ENCODE measurements at regions not wholly inside any gene's neighbourhood (a gene's known extent, or its start where the extent isn't known, plus 50 kb on each side); places are given as distances from the start of the nearest gene placed in this dataset.

DNA sequence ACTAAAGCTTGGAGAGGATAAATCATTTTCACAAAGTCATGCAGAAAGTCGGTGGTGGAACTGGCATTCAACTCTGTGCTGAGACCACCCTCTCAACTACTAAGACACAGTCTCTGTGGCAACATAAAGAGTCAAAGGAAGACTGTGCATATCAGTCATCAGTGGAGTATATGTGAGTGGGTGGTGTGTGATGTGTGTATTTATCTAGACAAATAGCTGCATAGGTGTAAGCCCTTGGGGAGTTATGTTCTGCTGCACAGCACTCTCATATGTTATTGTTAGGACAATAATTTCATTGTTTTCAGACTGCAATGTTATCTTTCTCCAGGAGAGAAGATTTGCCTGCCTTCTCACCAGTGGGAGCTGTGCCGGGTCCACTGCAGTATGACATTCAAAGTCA is 186.3 kb upstream of the HNRNPA3 start:
- TF ChIP-seq TAF1 (IDR thresholded peaks at IDR 0.05; ENCODE audit: low read depth) (no peak), RAD21 (IDR thresholded peaks at IDR 0.05; ENCODE audit: low read depth) (no peak), CEBPB (IDR thresholded peaks at IDR 0.05) (no peak), EGR1 (IDR thresholded peaks at IDR 0.05) (no peak), TCF12 (IDR thresholded peaks at IDR 0.05; ENCODE audit: low read depth) (no peak), TEAD4 (IDR thresholded peaks at IDR 0.05) (no peak), NFIC (IDR thresholded peaks at IDR 0.05) (no peak), CREB1 (IDR thresholded peaks at IDR 0.05; ENCODE audit: low read depth) (no peak), FOXM1 (IDR thresholded peaks at IDR 0.05; ENCODE audit: borderline replicate concordance, low read depth) (no peak), YY1 (IDR thresholded peaks at IDR 0.05; ENCODE audit: low read depth) (no peak), ZBTB7A (IDR thresholded peaks at IDR 0.05; ENCODE audit: low read depth) (no peak)
- TF ChIP-seq, protein P1, sequence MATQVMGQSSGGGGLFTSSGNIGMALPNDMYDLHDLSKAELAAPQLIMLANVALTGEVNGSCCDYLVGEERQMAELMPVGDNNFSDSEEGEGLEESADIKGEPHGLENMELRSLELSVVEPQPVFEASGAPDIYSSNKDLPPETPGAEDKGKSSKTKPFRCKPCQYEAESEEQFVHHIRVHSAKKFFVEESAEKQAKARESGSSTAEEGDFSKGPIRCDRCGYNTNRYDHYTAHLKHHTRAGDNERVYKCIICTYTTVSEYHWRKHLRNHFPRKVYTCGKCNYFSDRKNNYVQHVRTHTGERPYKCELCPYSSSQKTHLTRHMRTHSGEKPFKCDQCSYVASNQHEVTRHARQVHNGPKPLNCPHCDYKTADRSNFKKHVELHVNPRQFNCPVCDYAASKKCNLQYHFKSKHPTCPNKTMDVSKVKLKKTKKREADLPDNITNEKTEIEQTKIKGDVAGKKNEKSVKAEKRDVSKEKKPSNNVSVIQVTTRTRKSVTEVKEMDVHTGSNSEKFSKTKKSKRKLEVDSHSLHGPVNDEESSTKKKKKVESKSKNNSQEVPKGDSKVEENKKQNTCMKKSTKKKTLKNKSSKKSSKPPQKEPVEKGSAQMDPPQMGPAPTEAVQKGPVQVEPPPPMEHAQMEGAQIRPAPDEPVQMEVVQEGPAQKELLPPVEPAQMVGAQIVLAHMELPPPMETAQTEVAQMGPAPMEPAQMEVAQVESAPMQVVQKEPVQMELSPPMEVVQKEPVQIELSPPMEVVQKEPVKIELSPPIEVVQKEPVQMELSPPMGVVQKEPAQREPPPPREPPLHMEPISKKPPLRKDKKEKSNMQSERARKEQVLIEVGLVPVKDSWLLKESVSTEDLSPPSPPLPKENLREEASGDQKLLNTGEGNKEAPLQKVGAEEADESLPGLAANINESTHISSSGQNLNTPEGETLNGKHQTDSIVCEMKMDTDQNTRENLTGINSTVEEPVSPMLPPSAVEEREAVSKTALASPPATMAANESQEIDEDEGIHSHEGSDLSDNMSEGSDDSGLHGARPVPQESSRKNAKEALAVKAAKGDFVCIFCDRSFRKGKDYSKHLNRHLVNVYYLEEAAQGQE (IDR thresholded peaks at IDR 0.05; ENCODE audit: low read depth), result no peak
- TF ChIP-seq, protein P2, sequence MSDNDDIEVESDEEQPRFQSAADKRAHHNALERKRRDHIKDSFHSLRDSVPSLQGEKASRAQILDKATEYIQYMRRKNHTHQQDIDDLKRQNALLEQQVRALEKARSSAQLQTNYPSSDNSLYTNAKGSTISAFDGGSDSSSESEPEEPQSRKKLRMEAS (IDR thresholded peaks at IDR 0.05), result no peak
- TF ChIP-seq, protein P3, sequence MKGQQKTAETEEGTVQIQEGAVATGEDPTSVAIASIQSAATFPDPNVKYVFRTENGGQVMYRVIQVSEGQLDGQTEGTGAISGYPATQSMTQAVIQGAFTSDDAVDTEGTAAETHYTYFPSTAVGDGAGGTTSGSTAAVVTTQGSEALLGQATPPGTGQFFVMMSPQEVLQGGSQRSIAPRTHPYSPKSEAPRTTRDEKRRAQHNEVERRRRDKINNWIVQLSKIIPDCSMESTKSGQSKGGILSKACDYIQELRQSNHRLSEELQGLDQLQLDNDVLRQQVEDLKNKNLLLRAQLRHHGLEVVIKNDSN (IDR thresholded peaks at IDR 0.05), result no peak

DNA sequence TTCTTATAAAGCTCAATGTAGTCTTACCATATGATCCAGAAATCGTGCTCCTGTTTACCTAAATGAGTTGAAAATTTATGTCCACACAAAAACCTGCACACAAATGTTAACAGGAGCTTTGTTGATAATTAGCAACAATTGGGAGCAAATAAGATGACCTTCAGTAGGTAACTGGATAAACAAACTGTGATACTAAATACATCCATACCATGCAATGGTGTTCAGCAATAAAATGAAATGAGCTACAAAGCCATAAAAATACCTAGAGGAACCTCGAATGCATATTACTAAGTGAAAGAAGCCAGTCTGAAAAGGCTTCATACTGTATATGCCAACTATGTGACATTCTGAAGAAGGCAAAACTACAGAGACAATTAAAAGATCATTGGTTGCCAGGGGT is 185.6 kb upstream of the HNRNPA3 start:
- no peak for TF ChIP-seq ZBTB7A (IDR thresholded peaks at IDR 0.05; ENCODE audit: low read depth)
- TF ChIP-seq, protein P2 (IDR thresholded peaks at IDR 0.05), result no peak
- no peak for TF ChIP-seq YY1 (IDR thresholded peaks at IDR 0.05; ENCODE audit: low read depth)
- no peak for TF ChIP-seq EGR1 (IDR thresholded peaks at IDR 0.05)
- no peak for TF ChIP-seq CEBPB (IDR thresholded peaks at IDR 0.05)
- TF ChIP-seq TEAD4 (IDR thresholded peaks at IDR 0.05), result no peak
- TF ChIP-seq, protein P1 (IDR thresholded peaks at IDR 0.05; ENCODE audit: low read depth), result no peak
- no peak for TF ChIP-seq TAF1 (IDR thresholded peaks at IDR 0.05; ENCODE audit: low read depth)
- no peak for TF ChIP-seq EP300 (IDR thresholded peaks at IDR 0.05; ENCODE audit: borderline replicate concordance)
- TF ChIP-seq TCF12 (IDR thresholded peaks at IDR 0.05; ENCODE audit: low read depth), result no peak
- no peak for TF ChIP-seq NFIC (IDR thresholded peaks at IDR 0.05)
- TF ChIP-seq FOXM1 (IDR thresholded peaks at IDR 0.05; ENCODE audit: borderline replicate concordance, low read depth), result no peak
- TF ChIP-seq RAD21 (IDR thresholded peaks at IDR 0.05; ENCODE audit: low read depth), result no peak
- TF ChIP-seq, protein P3 (IDR thresholded peaks at IDR 0.05), result no peak
- TF ChIP-seq CREB1 (IDR thresholded peaks at IDR 0.05; ENCODE audit: low read depth), result no peak

DNA sequence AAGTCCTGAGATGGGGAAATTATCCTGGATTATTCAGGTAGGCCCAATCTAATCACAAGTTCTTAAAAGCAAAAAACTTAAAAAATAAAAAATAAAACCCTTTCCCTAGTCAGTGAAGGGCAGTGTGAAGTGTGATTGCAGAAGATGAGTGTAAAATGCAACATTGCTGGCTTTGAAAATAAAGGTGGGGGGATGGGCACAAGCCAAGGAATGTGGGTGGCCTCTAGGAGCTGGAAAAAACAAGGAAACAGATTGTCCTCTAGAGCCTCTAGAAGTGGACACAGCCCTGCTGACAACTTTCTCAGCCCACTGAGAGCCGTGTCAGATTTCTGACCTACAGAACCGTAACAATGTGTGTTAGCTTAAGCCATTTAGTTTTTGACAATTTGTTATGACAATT is 184.3 kb upstream of the HNRNPA3 start:
- TF ChIP-seq, protein P2 (IDR thresholded peaks at IDR 0.05), result no peak
- no peak for TF ChIP-seq CREB1 (IDR thresholded peaks at IDR 0.05; ENCODE audit: low read depth)
- no peak for TF ChIP-seq ZBTB7A (IDR thresholded peaks at IDR 0.05; ENCODE audit: low read depth)
- TF ChIP-seq, protein P1 (IDR thresholded peaks at IDR 0.05; ENCODE audit: low read depth), result no peak
- no peak for TF ChIP-seq EGR1 (IDR thresholded peaks at IDR 0.05)
- no peak for TF ChIP-seq NFIC (IDR thresholded peaks at IDR 0.05)
- no peak for TF ChIP-seq EP300 (IDR thresholded peaks at IDR 0.05; ENCODE audit: borderline replicate concordance)
- TF ChIP-seq RAD21 (IDR thresholded peaks at IDR 0.05; ENCODE audit: low read depth), result no peak
- no peak for TF ChIP-seq TAF1 (IDR thresholded peaks at IDR 0.05; ENCODE audit: low read depth)
- no peak for TF ChIP-seq TCF12 (IDR thresholded peaks at IDR 0.05; ENCODE audit: low read depth)
- TF ChIP-seq YY1 (IDR thresholded peaks at IDR 0.05; ENCODE audit: low read depth), result no peak

DNA sequence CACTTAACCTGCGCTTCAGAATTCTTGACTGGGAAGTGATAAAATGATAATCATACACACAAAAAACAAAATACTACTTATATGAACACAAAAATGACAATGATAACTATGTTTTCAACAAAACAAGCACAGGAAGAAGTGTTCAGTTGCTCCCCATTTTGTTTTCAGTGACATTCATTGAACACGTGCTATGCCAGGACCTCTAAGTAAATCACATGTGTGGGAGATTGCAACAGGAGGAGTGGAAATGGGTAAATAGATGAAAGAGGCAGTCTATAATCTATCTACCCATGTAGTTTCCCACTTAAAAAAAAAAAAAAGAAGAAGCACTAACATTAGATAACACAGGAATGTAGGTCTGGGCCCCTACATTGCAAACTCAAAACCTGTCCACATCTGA is 183.5 kb upstream of the HNRNPA3 start:
- TF ChIP-seq EGR1 (IDR thresholded peaks at IDR 0.05) (no peak), TEAD4 (IDR thresholded peaks at IDR 0.05) (no peak), CREB1 (IDR thresholded peaks at IDR 0.05; ENCODE audit: low read depth) (no peak), NFIC (IDR thresholded peaks at IDR 0.05) (no peak), RAD21 (IDR thresholded peaks at IDR 0.05; ENCODE audit: low read depth) (no peak), FOXM1 (IDR thresholded peaks at IDR 0.05; ENCODE audit: borderline replicate concordance, low read depth) (no peak), YY1 (IDR thresholded peaks at IDR 0.05; ENCODE audit: low read depth) (no peak), ZBTB7A (IDR thresholded peaks at IDR 0.05; ENCODE audit: low read depth) (no peak), EP300 (IDR thresholded peaks at IDR 0.05; ENCODE audit: borderline replicate concordance) (no peak), TAF1 (IDR thresholded peaks at IDR 0.05; ENCODE audit: low read depth) (no peak), TCF12 (IDR thresholded peaks at IDR 0.05; ENCODE audit: low read depth) (no peak), CEBPB (IDR thresholded peaks at IDR 0.05) (no peak)
- TF ChIP-seq, protein P2 (IDR thresholded peaks at IDR 0.05), result no peak
- TF ChIP-seq, protein P1 (IDR thresholded peaks at IDR 0.05; ENCODE audit: low read depth), result no peak
- TF ChIP-seq, protein P3 (IDR thresholded peaks at IDR 0.05), result no peak
